GM12878 (cell line): ENCODE measurements at regions not wholly inside any gene's neighbourhood (a gene's known extent, or its start where the extent isn't known, plus 50 kb on each side); places are given as distances from the start of the nearest gene placed in this dataset.

Experiments used
- ATAC-seq: fragments of 200-7000 bp; cut with Tn5 transposase; 3 replicates; pipeline ENCODE4 v1.9.1; 2020; ENCODE audit warnings: mild to moderate bottlenecking, moderate library complexity
- BruUV-seq: library from RNA; stranded (reverse); fragments of 400-500 nt; replicated peaks from 2 replicates; lab custom pipeline; 2021; lab: Mats Ljungman, UMichigan
- CTCF ChIA-PET: fragments of 300-600 bp; sonication (Branson Sonifier 250); formaldehyde crosslinking; extraction: SDS; loops from one replicate; lab custom pipeline; 2021; ENCODE audit warnings: inconsistent platforms; lab: Yijun Ruan, JAX
- POLR2A ChIA-PET: fragments of 350-600 bp; formaldehyde crosslinking; extraction: SDS; loops from one replicate; lab custom pipeline; 2021; ENCODE audit warnings: inconsistent platforms; lab: Charles Lee
- RAD21 ChIA-PET: fragments of 300-600 bp; sonication (Branson Sonifier 250); formaldehyde crosslinking; loops from one replicate; lab custom pipeline; 2023; ENCODE audit warnings: antibody characterized with exemption; ENCODE audit not compliant: unreplicated experiment; lab: Charles Lee
- SMC1A ChIA-PET: fragments of 300-600 bp; sonication (Branson Sonifier 250); formaldehyde crosslinking; loops from one replicate; lab custom pipeline; 2023; ENCODE audit not compliant: unreplicated experiment, uncharacterized antibody; lab: Charles Lee
- DNase-seq: peaks from one replicate; pipeline ENCODE4 v3.0.0-alpha.2; 2011; ENCODE audit warnings: low read depth, low spot score
- FAIRE-seq: peaks from 3 replicates; lab custom pipeline; 2011; peaks lifted over from hg19 to GRCh38; lab: Jason Lieb, UNC
- H2AFZ ChIP-seq: 2 replicates; pipeline ENCODE4 v1.6.0; 2011; ENCODE audit warnings: low read depth, low read length, control low read depth; ENCODE audit not compliant: control insufficient read depth
- H3K27ac ChIP-seq: 2 replicates; pipeline ENCODE4 v1.5.1; 2011; ENCODE audit warnings: control low read depth; ENCODE audit not compliant: control insufficient read depth, insufficient read depth
- H3K27me3 ChIP-seq, 2 experiments: replicated peaks in 1 of 2; 2 replicates each; pipeline versions ENCODE4 v1.6.0 to v1.6.1; 2011; ENCODE audit warnings: low read length in 1 of 2; ENCODE audit not compliant: control insufficient read depth in 2 of 2, insufficient read depth in 2 of 2
- H3K36me3 ChIP-seq, 2 experiments: 2 replicates each; pipeline ENCODE4 v1.5.1; 2011; ENCODE audit warnings: low read length in 1 of 2; ENCODE audit not compliant: control insufficient read depth in 2 of 2, insufficient read depth in 2 of 2
- H3K4me1 ChIP-seq: 2 replicates; pipeline ENCODE4 v1.6.1; 2011; ENCODE audit warnings: mild to moderate bottlenecking, low read length, moderate library complexity, mixed read lengths; ENCODE audit not compliant: control insufficient read depth, insufficient read depth
- H3K4me2 ChIP-seq: 2 replicates; pipeline ENCODE4 v1.6.0; 2011; ENCODE audit warnings: control low read depth; ENCODE audit not compliant: control insufficient read depth, insufficient read depth
- H3K4me3 ChIP-seq: fragments of 200-600 bp; sonication (generic); 2 replicates; pipeline ENCODE4 v1.5.1; 2016
- H3K79me2 ChIP-seq: 2 replicates; pipeline ENCODE4 v1.6.0; 2011; ENCODE audit warnings: low read length; ENCODE audit not compliant: control insufficient read depth, insufficient read depth
- H3K9ac ChIP-seq: 2 replicates; pipeline ENCODE4 v1.8.0; 2011; ENCODE audit warnings: low read length, control low read depth, mixed read lengths; ENCODE audit not compliant: control insufficient read depth, insufficient read depth
- H3K9me3 ChIP-seq: replicated peaks from 3 replicates; pipeline ENCODE4 v1.5.1; 2011; ENCODE audit warnings: mild to moderate bottlenecking, low read length; ENCODE audit not compliant: control insufficient read depth, insufficient read depth
- H4K20me1 ChIP-seq: 2 replicates; pipeline ENCODE4 v1.6.0; 2011; ENCODE audit not compliant: control insufficient read depth, insufficient read depth
- BMI1 ChIP-seq: fragments of 450-650 bp; IDR thresholded peaks from 2 replicates; pipeline ENCODE4 v1.6.1; 2016; ENCODE audit warnings: mild to moderate bottlenecking, moderate library complexity, borderline replicate concordance
- CREM ChIP-seq: IDR thresholded peaks from 2 replicates; pipeline ENCODE4 v1.6.1; 2014; ENCODE audit warnings: antibody characterized with exemption, low read depth
- E4F1 ChIP-seq: fragments of 450-650 bp; IDR thresholded peaks from 2 replicates; pipeline ENCODE4 v1.6.1; 2018; ENCODE audit warnings: borderline replicate concordance, mild to moderate bottlenecking; ENCODE audit not compliant: partially characterized antibody
- EZH2 ChIP-seq: IDR thresholded peaks from 2 replicates; pipeline ENCODE4 v1.6.1; 2012; ENCODE audit warnings: low read depth, mild to moderate bottlenecking, control low read depth, inconsistent platforms, low read length, borderline replicate concordance; ENCODE audit not compliant: control insufficient read depth
- GATAD2B ChIP-seq: fragments of 450-650 bp; conservative IDR thresholded peaks from 2 replicates; pipeline ENCODE4 v1.6.1; 2017; ENCODE audit warnings: low read depth, mild to moderate bottlenecking, moderate library complexity
- IKZF2 ChIP-seq, 2 experiments: fragments of 450-650 bp; IDR thresholded peaks; 2 replicates each; pipeline ENCODE4 v1.6.1; 2017; ENCODE audit warnings: mild to moderate bottlenecking in 2 of 2, moderate library complexity in 2 of 2
- MXI1 ChIP-seq: fragments of 150-350 bp; IDR thresholded peaks from 2 replicates; pipeline ENCODE4 v1.6.1; 2011; ENCODE audit warnings: low read depth, mild to moderate bottlenecking, inconsistent platforms, low read length, improper control_type of control experiment
- POLR2A ChIP-seq: IDR thresholded peaks from 2 replicates; pipeline ENCODE4 v1.6.1; 2011; ENCODE audit warnings: low read depth, mild to moderate bottlenecking, low read length
- RAD21 ChIP-seq: IDR thresholded peaks from 2 replicates; pipeline ENCODE4 v1.6.1; 2011; ENCODE audit warnings: mild to moderate bottlenecking, low read depth, low read length, moderate library complexity; ENCODE audit not compliant: insufficient read depth
- SMAD1 ChIP-seq: fragments of 450-650 bp; IDR thresholded peaks from 2 replicates; pipeline ENCODE4 v1.6.1; 2018; ENCODE audit warnings: mild to moderate bottlenecking, low read depth; ENCODE audit not compliant: partially characterized antibody
- SRF ChIP-seq, 2 experiments: IDR thresholded peaks; 2 replicates each; pipeline ENCODE4 v1.6.1; 2011; ENCODE audit warnings: low read depth in 2 of 2, low read length in 2 of 2, mild to moderate bottlenecking in 1 of 2, moderate library complexity in 1 of 2
- STAT1 ChIP-seq: fragments of 450-650 bp; conservative IDR thresholded peaks from 2 replicates; pipeline ENCODE4 v1.6.1; 2014; ENCODE audit warnings: antibody characterized with exemption, mild to moderate bottlenecking
- TCF3 ChIP-seq: IDR thresholded peaks from 2 replicates; pipeline ENCODE4 v1.6.1; 2012; ENCODE audit warnings: low read depth, mild to moderate bottlenecking, low read length, borderline replicate concordance; ENCODE audit not compliant: insufficient read depth
- TCF7 ChIP-seq: IDR thresholded peaks from 2 replicates; pipeline ENCODE4 v1.6.1; 2014; ENCODE audit warnings: antibody characterized with exemption, borderline replicate concordance
- YY1 ChIP-seq: IDR thresholded peaks from 2 replicates; pipeline ENCODE4 v1.6.1; 2011; ENCODE audit warnings: low read depth, mild to moderate bottlenecking, low read length
- ZNF207 ChIP-seq: fragments of 450-650 bp; IDR thresholded peaks from 2 replicates; pipeline ENCODE4 v1.6.1; 2014; ENCODE audit warnings: antibody characterized with exemption, mild to moderate bottlenecking, borderline replicate concordance
- WGBS: methylation state at CpG from one replicate; pipeline ENCODE4 v1.1.6; 2016; ENCODE audit warnings: low lambda C conversion rate; ENCODE audit not compliant: insufficient replicate concordance, insufficient coverage; ENCODE audit errors: missing lambda C conversion rate; 5-methylcytosine and 5-hydroxymethylcytosine counted together
- in situ Hi-C: fragments of 300-500 bp; cut with MboI; formaldehyde crosslinking; loops from 9 replicates; pipeline ENCODE4 v1.14.3; 2018; ENCODE audit warnings: mixed read lengths
- intact Hi-C: fragments of 100-400 bp; cut with micrococcal nuclease; formaldehyde crosslinking; loops from one replicate; pipeline ENCODE4 v1.14.2; 2022; ENCODE audit not compliant: unreplicated experiment

GRCh38 chr6:22146678-22146930 is 150.2 kb downstream of the PRL start:
- Histone ChIP-seq H3K27ac (no peak overlapping the region), H3K79me2 (no peaks in the 10 kb centered on the region), H3K4me1 (no peaks in the 10 kb centered on the region; the same call in 1 of the 2 replicates), H3K9me3 (no peaks in the 10 kb centered on the region), H3K4me3 (no peak overlapping the region), H3K9ac (no peak overlapping the region), H2AFZ (no peak overlapping the region), H3K4me2 (no peak overlapping the region), H3K36me3 (no peaks in the 10 kb centered on the region), H3K27me3 (no peaks in the 10 kb centered on the region), H4K20me1 (no peaks in the 10 kb centered on the region)
- DNase-seq = no peak
- WGBS = 88% methylated on average over 16 of the region's 17 CpGs
- BruUV-seq = no TSS peak
- in situ Hi-C loops = no loop called here
- FAIRE-seq = no peak
- RAD21 ChIA-PET = interaction anchor here (0.6 kb wide), 1 partner anchor 56 kb away, joined by 6 read pairs; no protein-coding TSS in a partner anchor
- intact Hi-C loops = loop anchor here (5.0 kb wide), 1 partner anchor 549 kb away; no protein-coding TSS in a partner anchor
- ATAC-seq = no peak
- POLR2A ChIA-PET = interaction anchor here (0.6 kb wide), 3 partner anchors 8 to 1431 kb away, joined by 3 to 4 read pairs (median 3); no protein-coding TSS in a partner anchor
- TF ChIP-seq SMAD1 (no peak), BMI1 (no peak), RAD21 (no peak), TCF7 (no peak), YY1 (no peak), IKZF2 (IDR thresholded peaks at IDR 0.05) (no peak), SRF (IDR thresholded peaks at IDR 0.05; ENCODE audit: low read depth in 2 of 2, low read length in 2 of 2) (no peak), GATAD2B (no peak), CREM (no peak), STAT1 (no peak), EZH2 (no peak), ZNF207 (no peak), E4F1 (no peak), TCF3 (no peak), POLR2A (no peak), MXI1 (no peak)
- SMC1A ChIA-PET = interaction anchor here (1.1 kb wide), 1 partner anchor 288 kb away, joined by 4 read pairs; no protein-coding TSS in a partner anchor
- CTCF ChIA-PET = interaction anchor here (0.7 to 1.0 kb wide), 2 partner anchors 118 to 293 kb away, joined by 3 to 4 read pairs; no protein-coding TSS in a partner anchor
